ENCODE measurements at regions not wholly inside any gene's neighbourhood (a gene's known extent, or its start where the extent isn't known, plus 50 kb on each side); places are given as distances from the start of the nearest gene placed in this dataset.
"Not testable (repeated sequence)": the region's sequence is repeated elsewhere in the genome, so short reads cannot be mapped to it uniquely, and the experiment has no call there.

DNA sequence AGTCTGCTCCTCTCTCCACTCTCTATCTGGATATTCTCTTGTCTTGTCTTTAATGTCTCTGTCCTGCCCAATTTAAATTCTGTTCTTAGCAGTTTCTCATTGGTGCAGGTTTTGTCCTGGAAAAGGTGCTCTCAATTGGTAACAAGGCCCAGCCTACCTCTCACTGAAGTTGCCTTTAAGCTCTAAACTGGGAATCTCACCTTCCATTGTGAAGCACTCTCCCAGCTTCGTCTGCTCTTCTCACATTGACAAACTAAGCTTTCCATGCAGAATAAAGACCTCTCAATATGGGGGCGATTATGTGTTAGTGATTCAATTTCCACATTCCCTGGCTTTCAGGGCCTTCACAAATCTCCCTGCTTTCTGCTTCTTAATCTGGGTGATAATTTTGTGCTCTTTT, 1712.2 kb downstream of the GRIK2 start:
- no peaks in the 10 kb centered on the region for H3K9me3 ChIP-seq (ENCODE audit: control insufficient read depth, low read length)
- H3K4me1 ChIP-seq (ENCODE audit: control insufficient read depth, insufficient read depth, low read depth, low read length) = no peaks in the 10 kb centered on the region
- no peak overlapping the region for H3K23ac ChIP-seq (ENCODE audit: low read length in 2 of 2)
- no peak overlapping the region for H2BK120ac ChIP-seq (ENCODE audit: low read depth, low read length)
- no peak overlapping the region for H3K4ac ChIP-seq (ENCODE audit: low read depth in 1 of 2, low read length in 2 of 2)
- no peak overlapping the region for H2AFZ ChIP-seq (ENCODE audit: low read depth, low read length)
- H3K27me3 ChIP-seq (ENCODE audit: control insufficient read depth in 1 of 2, insufficient read depth in 1 of 2, low read length in 2 of 2) = no peaks in the 10 kb centered on the region
- no peak overlapping the region for H3K27ac ChIP-seq (ENCODE audit: low read length, poor library complexity, severe bottlenecking)
- H3K18ac ChIP-seq (ENCODE audit: low read depth in 1 of 2, low read length in 2 of 2) = no peak overlapping the region
- no peak for DNase-seq
- H2AK5ac ChIP-seq (ENCODE audit: low read length, severe bottlenecking) = no peak overlapping the region
- no peak overlapping the region for H2BK12ac ChIP-seq (ENCODE audit: low read length in 2 of 2)
- H3K9ac ChIP-seq (ENCODE audit: low read length) = no peak overlapping the region
- no peak overlapping the region for H3K4me3 ChIP-seq (ENCODE audit: insufficient read depth in 1 of 2, low read depth in 1 of 2, low read length in 2 of 2)
- no peak overlapping the region for H4K91ac ChIP-seq (ENCODE audit: low read length)
- H3K36me3 ChIP-seq (ENCODE audit: control insufficient read depth in 1 of 2, insufficient read depth in 2 of 2, low read depth in 1 of 2, low read length in 2 of 2) = no peaks in the 10 kb centered on the region
- no peaks in the 10 kb centered on the region for H3K79me1 ChIP-seq (replicated peaks; ENCODE audit: low read length, poor library complexity, severe bottlenecking)
- H3K14ac ChIP-seq (ENCODE audit: low read length in 2 of 2) = no peak overlapping the region
- no peak overlapping the region for H2BK5ac ChIP-seq (ENCODE audit: low read depth, low read length, poor library complexity, severe bottlenecking)
- no peak overlapping the region for H3K4me2 ChIP-seq (ENCODE audit: low read length, poor library complexity, severe bottlenecking)
- 83% methylated on average over 1 of the region's 2 CpGs for WGBS
- H2BK15ac ChIP-seq (ENCODE audit: low read depth, poor library complexity, severe bottlenecking) = no peak overlapping the region
- H4K8ac ChIP-seq (ENCODE audit: low read length) = no peak overlapping the region

DNA sequence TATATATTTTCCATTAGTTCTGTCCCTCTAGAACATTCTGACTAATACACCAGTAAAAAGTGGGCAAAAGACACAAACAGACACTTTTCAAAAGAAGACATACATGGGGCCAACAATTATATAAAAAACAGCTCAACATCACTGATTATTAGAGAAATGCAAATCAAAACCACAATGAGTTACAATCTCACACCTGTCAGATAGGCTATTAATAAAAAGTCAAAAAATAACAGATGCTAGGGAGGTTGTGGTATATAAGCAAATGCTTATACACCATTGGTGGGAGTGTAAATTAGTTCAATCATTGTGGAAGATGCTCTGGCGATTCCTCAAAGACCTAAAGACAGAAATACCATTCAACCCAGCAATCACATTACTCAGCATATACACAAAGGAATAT, 1707.8 kb downstream of the GRIK2 start:
- H3K23ac ChIP-seq (ENCODE audit: low read length in 2 of 2) = no peak overlapping the region
- H2AFZ ChIP-seq (ENCODE audit: low read depth, low read length) = no peak overlapping the region
- no peak overlapping the region for H4K8ac ChIP-seq (ENCODE audit: low read length)
- no peak overlapping the region for H2AK5ac ChIP-seq (ENCODE audit: low read length, severe bottlenecking)
- no peak overlapping the region for H4K91ac ChIP-seq (ENCODE audit: low read length)
- H3K27me3 ChIP-seq (ENCODE audit: control insufficient read depth in 1 of 2, insufficient read depth in 1 of 2, low read length in 2 of 2) = no peaks in the 10 kb centered on the region
- H3K14ac ChIP-seq (ENCODE audit: low read length in 2 of 2) = no peak overlapping the region
- H2BK5ac ChIP-seq (ENCODE audit: low read depth, low read length, poor library complexity, severe bottlenecking) = no peak overlapping the region
- H2BK15ac ChIP-seq (ENCODE audit: low read depth, poor library complexity, severe bottlenecking) = no peak overlapping the region
- no peaks in the 10 kb centered on the region for H3K79me1 ChIP-seq (replicated peaks; ENCODE audit: low read length, poor library complexity, severe bottlenecking)
- no peak overlapping the region for H3K4me3 ChIP-seq (ENCODE audit: insufficient read depth in 1 of 2, low read depth in 1 of 2, low read length in 2 of 2)
- H3K4ac ChIP-seq (ENCODE audit: low read depth in 1 of 2, low read length in 2 of 2) = no peak overlapping the region
- H3K4me1 ChIP-seq (ENCODE audit: control insufficient read depth, insufficient read depth, low read depth, low read length) = no peaks in the 10 kb centered on the region
- no peak overlapping the region for H3K4me2 ChIP-seq (ENCODE audit: low read length, poor library complexity, severe bottlenecking)
- no peaks in the 10 kb centered on the region for H3K36me3 ChIP-seq (ENCODE audit: control insufficient read depth in 1 of 2, insufficient read depth in 2 of 2, low read depth in 1 of 2, low read length in 2 of 2)
- no peak overlapping the region for H3K18ac ChIP-seq (ENCODE audit: low read depth in 1 of 2, low read length in 2 of 2)
- H3K9me3 ChIP-seq (ENCODE audit: control insufficient read depth, low read length) = peaks cover 16% of the 10 kb centered on the region
- no peak for DNase-seq
- H3K9ac ChIP-seq (ENCODE audit: low read length) = no peak overlapping the region
- no peak overlapping the region for H3K27ac ChIP-seq (ENCODE audit: low read length, poor library complexity, severe bottlenecking)
- H2BK120ac ChIP-seq (ENCODE audit: low read depth, low read length) = no peak overlapping the region
- no peak overlapping the region for H2BK12ac ChIP-seq (ENCODE audit: low read length in 2 of 2)
- WGBS = no CpG with 5 or more reads among the region's 1 CpG

DNA sequence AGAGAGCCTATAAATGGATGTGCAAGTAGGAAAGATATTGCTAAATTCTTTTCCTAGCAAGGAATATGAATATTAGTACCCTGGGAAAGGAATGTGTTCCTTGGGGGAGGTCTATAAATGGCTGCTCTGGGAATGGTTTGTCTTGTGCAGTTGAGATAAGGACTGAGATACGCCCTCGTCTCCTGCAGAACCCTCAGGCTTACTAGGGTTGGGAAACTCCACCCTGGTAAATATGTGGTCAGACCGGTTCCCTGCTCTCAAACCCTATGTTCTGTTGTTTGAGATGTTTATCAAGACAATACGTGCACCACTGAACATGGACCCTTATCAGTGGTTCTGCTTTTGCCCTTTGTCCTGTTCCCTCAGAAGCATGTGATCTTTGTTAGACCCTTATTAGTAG, 1698.9 kb downstream of the GRIK2 start:
- not testable (repeated sequence) for H3K18ac ChIP-seq (ENCODE audit: low read depth in 1 of 2, low read length in 2 of 2); H3K23ac ChIP-seq (ENCODE audit: low read length in 2 of 2); H3K4me2 ChIP-seq (ENCODE audit: low read length, poor library complexity, severe bottlenecking); H2BK12ac ChIP-seq (ENCODE audit: low read length in 2 of 2); H3K27ac ChIP-seq (ENCODE audit: low read length, poor library complexity, severe bottlenecking); H2BK5ac ChIP-seq (ENCODE audit: low read depth, low read length, poor library complexity, severe bottlenecking); H2BK15ac ChIP-seq (ENCODE audit: low read depth, poor library complexity, severe bottlenecking); H2AK5ac ChIP-seq (ENCODE audit: low read length, severe bottlenecking); H4K91ac ChIP-seq (ENCODE audit: low read length); DNase-seq; H3K79me1 ChIP-seq (replicated peaks; ENCODE audit: low read length, poor library complexity, severe bottlenecking); H3K14ac ChIP-seq (ENCODE audit: low read length in 2 of 2); H2AFZ ChIP-seq (ENCODE audit: low read depth, low read length); H2BK120ac ChIP-seq (ENCODE audit: low read depth, low read length); H3K4me1 ChIP-seq (ENCODE audit: control insufficient read depth, insufficient read depth, low read depth, low read length); H3K9ac ChIP-seq (ENCODE audit: low read length); H3K36me3 ChIP-seq (ENCODE audit: control insufficient read depth in 1 of 2, insufficient read depth in 2 of 2, low read depth in 1 of 2, low read length in 2 of 2); H3K27me3 ChIP-seq (ENCODE audit: control insufficient read depth in 1 of 2, insufficient read depth in 1 of 2, low read length in 2 of 2); H3K9me3 ChIP-seq (ENCODE audit: control insufficient read depth, low read length); H3K4ac ChIP-seq (ENCODE audit: low read depth in 1 of 2, low read length in 2 of 2); H4K8ac ChIP-seq (ENCODE audit: low read length); H3K4me3 ChIP-seq (ENCODE audit: insufficient read depth in 1 of 2, low read depth in 1 of 2, low read length in 2 of 2)
- WGBS = 98% methylated on average over 3 of the region's 4 CpGs

DNA sequence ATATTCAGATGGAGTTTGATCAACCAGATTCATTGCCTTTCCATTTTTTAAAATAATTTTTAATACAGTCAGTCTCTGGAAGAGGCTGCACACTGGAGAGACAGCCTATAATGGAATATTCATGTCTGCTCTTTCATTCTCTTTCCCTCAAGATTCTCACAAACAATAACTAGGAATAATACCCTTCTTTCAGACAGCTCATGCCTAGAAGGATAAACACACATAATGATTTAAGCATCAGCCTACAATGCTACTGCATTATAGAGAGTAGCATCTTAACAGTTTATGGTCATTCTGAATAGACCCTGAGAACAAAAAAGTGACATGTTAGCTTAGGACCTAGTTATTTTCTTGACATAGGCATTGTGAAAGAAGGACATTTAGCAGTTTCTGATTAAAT, 1692.3 kb downstream of the GRIK2 start:
- Histone ChIP-seq H3K18ac (ENCODE audit: low read depth in 1 of 2, low read length in 2 of 2) (no peak overlapping the region), H4K91ac (ENCODE audit: low read length) (no peak overlapping the region), H2BK12ac (ENCODE audit: low read length in 2 of 2) (no peak overlapping the region), H3K27ac (ENCODE audit: low read length, poor library complexity, severe bottlenecking) (no peak overlapping the region), H2BK15ac (ENCODE audit: low read depth, poor library complexity, severe bottlenecking) (no peak overlapping the region), H3K4me1 (ENCODE audit: control insufficient read depth, insufficient read depth, low read depth, low read length) (no peaks in the 10 kb centered on the region), H3K4me3 (ENCODE audit: insufficient read depth in 1 of 2, low read depth in 1 of 2, low read length in 2 of 2) (no peak overlapping the region), H2BK120ac (ENCODE audit: low read depth, low read length) (no peak overlapping the region), H3K14ac (ENCODE audit: low read length in 2 of 2) (no peak overlapping the region), H4K8ac (ENCODE audit: low read length) (no peak overlapping the region), H2AFZ (ENCODE audit: low read depth, low read length) (no peak overlapping the region), H3K4me2 (ENCODE audit: low read length, poor library complexity, severe bottlenecking) (no peak overlapping the region), H2BK5ac (ENCODE audit: low read depth, low read length, poor library complexity, severe bottlenecking) (no peak overlapping the region), H3K27me3 (ENCODE audit: control insufficient read depth in 1 of 2, insufficient read depth in 1 of 2, low read length in 2 of 2) (no peaks in the 10 kb centered on the region), H3K23ac (ENCODE audit: low read length in 2 of 2) (no peak overlapping the region), H3K79me1 (replicated peaks; ENCODE audit: low read length, poor library complexity, severe bottlenecking) (no peaks in the 10 kb centered on the region), H3K9ac (ENCODE audit: low read length) (no peak overlapping the region), H3K9me3 (ENCODE audit: control insufficient read depth, low read length) (no peaks in the 10 kb centered on the region), H3K36me3 (ENCODE audit: control insufficient read depth in 1 of 2, insufficient read depth in 2 of 2, low read depth in 1 of 2, low read length in 2 of 2) (no peaks in the 10 kb centered on the region), H3K4ac (ENCODE audit: low read depth in 1 of 2, low read length in 2 of 2) (no peak overlapping the region), H2AK5ac (ENCODE audit: low read length, severe bottlenecking) (no peak overlapping the region)
- no peak for DNase-seq

Measured in mesenchymal stem cell (in vitro differentiated cells and primary cell).